H9 (cell line): ENCODE measurements at regions not wholly inside any gene's neighbourhood (a gene's known extent, or its start where the extent isn't known, plus 50 kb on each side); places are given as distances from the start of the nearest gene placed in this dataset.

Experiments used
- DNase-seq: peaks from one replicate; pipeline ENCODE4 v3.0.0-alpha.2; 2017
- H2AFZ ChIP-seq: one replicate; pipeline ENCODE4 v1.6.1; 2013; ENCODE audit warnings: mild to moderate bottlenecking, low read length, control low read depth, moderate library complexity
- H2AK5ac ChIP-seq: 2 replicates; pipeline ENCODE4 v1.6.1; 2013; ENCODE audit warnings: low read length, control low read depth, mixed read lengths; ENCODE audit not compliant: insufficient read length
- H2BK120ac ChIP-seq: one replicate; pipeline ENCODE4 v1.6.1; 2013; ENCODE audit warnings: low read depth, mild to moderate bottlenecking, low read length, control low read depth, inconsistent platforms; ENCODE audit not compliant: poor library complexity, severe bottlenecking
- H2BK12ac ChIP-seq: 2 replicates; pipeline ENCODE4 v1.6.1; 2013; ENCODE audit warnings: low read length, control low read depth, mixed read lengths, low read depth; ENCODE audit not compliant: insufficient read length
- H2BK15ac ChIP-seq: 2 replicates; pipeline ENCODE4 v1.6.1; 2013; ENCODE audit warnings: low read depth, low read length, control low read depth
- H2BK20ac ChIP-seq: one replicate; pipeline ENCODE4 v1.6.1; 2013; ENCODE audit warnings: low read depth, mild to moderate bottlenecking, low read length, control low read depth, inconsistent platforms; ENCODE audit not compliant: poor library complexity, severe bottlenecking
- H2BK5ac ChIP-seq: 2 replicates; pipeline ENCODE4 v1.6.1; 2013; ENCODE audit warnings: low read length, control low read depth, mixed read lengths; ENCODE audit not compliant: insufficient read length
- H3K14ac ChIP-seq: 2 replicates; pipeline ENCODE4 v1.6.1; 2013; ENCODE audit warnings: low read length, control low read depth; ENCODE audit not compliant: insufficient read depth
- H3K18ac ChIP-seq: 2 replicates; pipeline ENCODE4 v1.6.1; 2013; ENCODE audit warnings: low read depth, mild to moderate bottlenecking, mixed read lengths, low read length, control low read depth; ENCODE audit not compliant: insufficient read length
- H3K23ac ChIP-seq: 2 replicates; pipeline ENCODE4 v1.6.1; 2013; ENCODE audit warnings: low read length, control low read depth, mixed read lengths, low read depth; ENCODE audit not compliant: insufficient read length
- H3K23me2 ChIP-seq: 2 replicates; pipeline ENCODE4 v1.6.1; 2013; ENCODE audit warnings: low read depth, mild to moderate bottlenecking, mixed read lengths, low read length, control low read depth; ENCODE audit not compliant: insufficient read length, poor library complexity, severe bottlenecking
- H3K27ac ChIP-seq: 2 replicates; pipeline ENCODE4 v1.5.1; 2013; ENCODE audit warnings: low read length, control low read depth, mixed read lengths, low read depth; ENCODE audit not compliant: insufficient read length
- H3K27me3 ChIP-seq: 2 replicates; pipeline ENCODE4 v1.6.1; 2013; ENCODE audit warnings: low read length, control low read depth, inconsistent platforms; ENCODE audit not compliant: insufficient read depth
- H3K4ac ChIP-seq: 2 replicates; pipeline ENCODE4 v1.6.1; 2013; ENCODE audit warnings: low read depth, mild to moderate bottlenecking, control low read depth, inconsistent platforms, low read length, moderate library complexity
- H3K4me1 ChIP-seq: 2 replicates; pipeline ENCODE4 v1.6.1; 2013; ENCODE audit warnings: low read length, control low read depth, inconsistent platforms; ENCODE audit not compliant: insufficient read depth
- H3K4me2 ChIP-seq: 2 replicates; pipeline ENCODE4 v1.6.1; 2013; ENCODE audit warnings: low read length, control low read depth, mixed read lengths; ENCODE audit not compliant: insufficient read length, insufficient read depth
- H3K56ac ChIP-seq: 2 replicates; pipeline ENCODE4 v1.6.1; 2013; ENCODE audit warnings: low read depth, mild to moderate bottlenecking, mixed read lengths, low read length, control low read depth; ENCODE audit not compliant: insufficient read length
- H3K79me1 ChIP-seq: 2 replicates; pipeline ENCODE4 v1.6.1; 2013; ENCODE audit warnings: low read depth, mild to moderate bottlenecking, moderate library complexity, low read length, control low read depth, inconsistent platforms; ENCODE audit not compliant: insufficient read depth, poor library complexity, severe bottlenecking
- H3K79me2 ChIP-seq: 2 replicates; pipeline ENCODE4 v1.6.1; 2013; ENCODE audit warnings: low read length, control low read depth, inconsistent platforms; ENCODE audit not compliant: insufficient read depth
- H3K9ac ChIP-seq: 2 replicates; pipeline ENCODE4 v1.6.1; 2013; ENCODE audit warnings: low read length, control low read depth, mixed read lengths; ENCODE audit not compliant: insufficient read length; ENCODE audit errors: extremely low read depth
- H3K9me3 ChIP-seq: one replicate; pipeline ENCODE4 v1.6.1; 2013; ENCODE audit warnings: low read depth, low read length, inconsistent platforms; ENCODE audit not compliant: control insufficient read depth
- H3T11ph ChIP-seq: one replicate; pipeline ENCODE4 v1.6.1; 2013; ENCODE audit warnings: mild to moderate bottlenecking, low read length, control low read depth, inconsistent platforms
- H4K20me1 ChIP-seq: one replicate; pipeline ENCODE4 v1.6.1; 2013; ENCODE audit not compliant: control insufficient read depth, insufficient read length, insufficient read depth
- H4K5ac ChIP-seq: 2 replicates; pipeline ENCODE4 v1.6.1; 2013; ENCODE audit warnings: low read depth, mild to moderate bottlenecking, mixed read lengths, low read length, control low read depth; ENCODE audit not compliant: insufficient read length
- H4K8ac ChIP-seq: replicated peaks from 2 replicates; pipeline ENCODE4 v1.6.1; 2013; ENCODE audit warnings: low read length, control low read depth, mixed read lengths, low read depth; ENCODE audit not compliant: insufficient read length
- H4K91ac ChIP-seq: 2 replicates; pipeline ENCODE4 v1.6.1; 2013; ENCODE audit warnings: low read depth, mild to moderate bottlenecking, moderate library complexity, mixed read lengths, low read length, control low read depth; ENCODE audit not compliant: insufficient read length
- H3K27ac Mint-ChIP-seq, 3 experiments: 2 replicates in 2 of 3; 3 replicates in 1 of 3; pipeline ENCODE4 v1.8.0; 2020 to 2021; ENCODE audit warnings: mixed read lengths in 3 of 3, mild to moderate bottlenecking in 1 of 3, moderate library complexity in 1 of 3
- H3K27me3 Mint-ChIP-seq: 2 replicates; pipeline ENCODE4 v1.8.0; 2021; ENCODE audit warnings: low read depth, mild to moderate bottlenecking, moderate library complexity, mixed read lengths
- H3K36me3 Mint-ChIP-seq, 3 experiments: 2 replicates in 2 of 3; 3 replicates in 1 of 3; pipeline ENCODE4 v1.8.0; 2020 to 2021; ENCODE audit warnings: low read depth in 3 of 3, mixed read lengths in 3 of 3; ENCODE audit not compliant: insufficient read depth in 1 of 3
- H3K4me1 Mint-ChIP-seq, 2 experiments: 2 replicates each; pipeline ENCODE4 v1.8.0; 2020; ENCODE audit warnings: mixed read lengths in 2 of 2
- H3K4me3 Mint-ChIP-seq, 2 experiments: 2 replicates in 1 of 2; 3 replicates in 1 of 2; pipeline ENCODE4 v1.8.0; 2020 to 2021; ENCODE audit warnings: mild to moderate bottlenecking in 2 of 2, mixed read lengths in 2 of 2, moderate library complexity in 1 of 2
- H3K9me3 Mint-ChIP-seq, 2 experiments: 2 replicates in 1 of 2; 3 replicates in 1 of 2; pipeline ENCODE4 v1.8.0; 2020; ENCODE audit warnings: mild to moderate bottlenecking in 2 of 2, mixed read lengths in 2 of 2, moderate library complexity in 1 of 2
- CTCF ChIP-seq: fragments of 200-600 bp; sonication (generic); conservative IDR thresholded peaks from 3 replicates; pipeline ENCODE4 v1.8.0; 2021; ENCODE audit warnings: antibody characterized with exemption, mild to moderate bottlenecking

- H4K91ac ChIP-seq = no peak overlapping the region
- no peak overlapping the region for H3K14ac ChIP-seq
- H4K20me1 ChIP-seq = no peaks in the 10 kb centered on the region
- H3K79me2 ChIP-seq = no peaks in the 10 kb centered on the region
- no peaks in the 10 kb centered on the region for H3K27me3 Mint-ChIP-seq
- no peak overlapping the region for H3T11ph ChIP-seq
- H2AFZ ChIP-seq = no peak overlapping the region
- H3K4me1 Mint-ChIP-seq = no peaks in the 10 kb centered on the region
- H3K23me2 ChIP-seq = no peaks in the 10 kb centered on the region
- H3K4me1 ChIP-seq = no peaks in the 10 kb centered on the region
- H3K27ac Mint-ChIP-seq = no peak overlapping the region
- no peak overlapping the region for H3K9ac ChIP-seq
- no peak overlapping the region for H4K5ac ChIP-seq
- no peak overlapping the region for H3K18ac ChIP-seq
- no peak overlapping the region for H3K56ac ChIP-seq
- no peak overlapping the region for H3K27ac ChIP-seq
- no peak overlapping the region for H2BK20ac ChIP-seq
- no peak overlapping the region for H2BK120ac ChIP-seq
- H3K9me3 ChIP-seq = no peaks in the 10 kb centered on the region
- peaks cover 3 to 6% of the 10 kb centered on the region in 2 experiments; a peak in 3 of 5 replicates for H3K9me3 Mint-ChIP-seq
- no peaks in the 10 kb centered on the region for H3K79me1 ChIP-seq
- H2BK12ac ChIP-seq = no peak overlapping the region
- no peak overlapping the region for H3K23ac ChIP-seq
- TF ChIP-seq CTCF = no peak
- DNase-seq = no peak
- H2AK5ac ChIP-seq = no peak overlapping the region
- no peak overlapping the region for H2BK15ac ChIP-seq
- no peaks in the 10 kb centered on the region for H3K27me3 ChIP-seq
- H3K4me3 Mint-ChIP-seq = no peak overlapping the region
- no peak overlapping the region for H2BK5ac ChIP-seq
- H4K8ac ChIP-seq = no peak overlapping the region
- H3K36me3 Mint-ChIP-seq = peaks cover 0 to 5% (median 4%) of the 10 kb centered on the region in 3 experiments; a peak in 2 of 7 replicates
- no peak overlapping the region for H3K4me2 ChIP-seq
- H3K4ac ChIP-seq = no peak overlapping the region
Observed at GRCh38 chr1:193569983-193570269, 383.5 kb upstream of the B3GALT2 start.
